H9 (cell line): ENCODE measurements at regions not wholly inside any gene's neighbourhood (a gene's known extent, or its start where the extent isn't known, plus 50 kb on each side); places are given as distances from the start of the nearest gene placed in this dataset.

Experiments
- DNase-seq: peaks from one replicate; pipeline ENCODE4 v3.0.0-alpha.2; 2017
- H2AFZ ChIP-seq: one replicate; pipeline ENCODE4 v1.6.1; 2013; ENCODE audit warnings: mild to moderate bottlenecking, low read length, control low read depth, moderate library complexity
- H2AK5ac ChIP-seq: 2 replicates; pipeline ENCODE4 v1.6.1; 2013; ENCODE audit warnings: low read length, control low read depth, mixed read lengths; ENCODE audit not compliant: insufficient read length
- H2BK120ac ChIP-seq: one replicate; pipeline ENCODE4 v1.6.1; 2013; ENCODE audit warnings: low read depth, mild to moderate bottlenecking, low read length, control low read depth, inconsistent platforms; ENCODE audit not compliant: poor library complexity, severe bottlenecking
- H2BK12ac ChIP-seq: 2 replicates; pipeline ENCODE4 v1.6.1; 2013; ENCODE audit warnings: low read length, control low read depth, mixed read lengths, low read depth; ENCODE audit not compliant: insufficient read length
- H2BK15ac ChIP-seq: 2 replicates; pipeline ENCODE4 v1.6.1; 2013; ENCODE audit warnings: low read depth, low read length, control low read depth
- H2BK20ac ChIP-seq: one replicate; pipeline ENCODE4 v1.6.1; 2013; ENCODE audit warnings: low read depth, mild to moderate bottlenecking, low read length, control low read depth, inconsistent platforms; ENCODE audit not compliant: poor library complexity, severe bottlenecking
- H2BK5ac ChIP-seq: 2 replicates; pipeline ENCODE4 v1.6.1; 2013; ENCODE audit warnings: low read length, control low read depth, mixed read lengths; ENCODE audit not compliant: insufficient read length
- H3K14ac ChIP-seq: 2 replicates; pipeline ENCODE4 v1.6.1; 2013; ENCODE audit warnings: low read length, control low read depth; ENCODE audit not compliant: insufficient read depth
- H3K18ac ChIP-seq: 2 replicates; pipeline ENCODE4 v1.6.1; 2013; ENCODE audit warnings: low read depth, mild to moderate bottlenecking, mixed read lengths, low read length, control low read depth; ENCODE audit not compliant: insufficient read length
- H3K23ac ChIP-seq: 2 replicates; pipeline ENCODE4 v1.6.1; 2013; ENCODE audit warnings: low read length, control low read depth, mixed read lengths, low read depth; ENCODE audit not compliant: insufficient read length
- H3K23me2 ChIP-seq: 2 replicates; pipeline ENCODE4 v1.6.1; 2013; ENCODE audit warnings: low read depth, mild to moderate bottlenecking, mixed read lengths, low read length, control low read depth; ENCODE audit not compliant: insufficient read length, poor library complexity, severe bottlenecking
- H3K27ac ChIP-seq: 2 replicates; pipeline ENCODE4 v1.5.1; 2013; ENCODE audit warnings: low read length, control low read depth, mixed read lengths, low read depth; ENCODE audit not compliant: insufficient read length
- H3K27me3 ChIP-seq: 2 replicates; pipeline ENCODE4 v1.6.1; 2013; ENCODE audit warnings: low read length, control low read depth, inconsistent platforms; ENCODE audit not compliant: insufficient read depth
- H3K4ac ChIP-seq: 2 replicates; pipeline ENCODE4 v1.6.1; 2013; ENCODE audit warnings: low read depth, mild to moderate bottlenecking, control low read depth, inconsistent platforms, low read length, moderate library complexity
- H3K4me1 ChIP-seq: 2 replicates; pipeline ENCODE4 v1.6.1; 2013; ENCODE audit warnings: low read length, control low read depth, inconsistent platforms; ENCODE audit not compliant: insufficient read depth
- H3K4me2 ChIP-seq: 2 replicates; pipeline ENCODE4 v1.6.1; 2013; ENCODE audit warnings: low read length, control low read depth, mixed read lengths; ENCODE audit not compliant: insufficient read length, insufficient read depth
- H3K56ac ChIP-seq: 2 replicates; pipeline ENCODE4 v1.6.1; 2013; ENCODE audit warnings: low read depth, mild to moderate bottlenecking, mixed read lengths, low read length, control low read depth; ENCODE audit not compliant: insufficient read length
- H3K79me1 ChIP-seq: 2 replicates; pipeline ENCODE4 v1.6.1; 2013; ENCODE audit warnings: low read depth, mild to moderate bottlenecking, moderate library complexity, low read length, control low read depth, inconsistent platforms; ENCODE audit not compliant: insufficient read depth, poor library complexity, severe bottlenecking
- H3K79me2 ChIP-seq: 2 replicates; pipeline ENCODE4 v1.6.1; 2013; ENCODE audit warnings: low read length, control low read depth, inconsistent platforms; ENCODE audit not compliant: insufficient read depth
- H3K9ac ChIP-seq: 2 replicates; pipeline ENCODE4 v1.6.1; 2013; ENCODE audit warnings: low read length, control low read depth, mixed read lengths; ENCODE audit not compliant: insufficient read length; ENCODE audit errors: extremely low read depth
- H3K9me3 ChIP-seq: one replicate; pipeline ENCODE4 v1.6.1; 2013; ENCODE audit warnings: low read depth, low read length, inconsistent platforms; ENCODE audit not compliant: control insufficient read depth
- H3T11ph ChIP-seq: one replicate; pipeline ENCODE4 v1.6.1; 2013; ENCODE audit warnings: mild to moderate bottlenecking, low read length, control low read depth, inconsistent platforms
- H4K20me1 ChIP-seq: one replicate; pipeline ENCODE4 v1.6.1; 2013; ENCODE audit not compliant: control insufficient read depth, insufficient read length, insufficient read depth
- H4K5ac ChIP-seq: 2 replicates; pipeline ENCODE4 v1.6.1; 2013; ENCODE audit warnings: low read depth, mild to moderate bottlenecking, mixed read lengths, low read length, control low read depth; ENCODE audit not compliant: insufficient read length
- H4K8ac ChIP-seq: replicated peaks from 2 replicates; pipeline ENCODE4 v1.6.1; 2013; ENCODE audit warnings: low read length, control low read depth, mixed read lengths, low read depth; ENCODE audit not compliant: insufficient read length
- H4K91ac ChIP-seq: 2 replicates; pipeline ENCODE4 v1.6.1; 2013; ENCODE audit warnings: low read depth, mild to moderate bottlenecking, moderate library complexity, mixed read lengths, low read length, control low read depth; ENCODE audit not compliant: insufficient read length
- H3K27ac Mint-ChIP-seq, 3 experiments: 2 replicates in 2 of 3; 3 replicates in 1 of 3; pipeline ENCODE4 v1.8.0; 2020 to 2021; ENCODE audit warnings: mixed read lengths in 3 of 3, mild to moderate bottlenecking in 1 of 3, moderate library complexity in 1 of 3
- H3K27me3 Mint-ChIP-seq: 2 replicates; pipeline ENCODE4 v1.8.0; 2021; ENCODE audit warnings: low read depth, mild to moderate bottlenecking, moderate library complexity, mixed read lengths
- H3K36me3 Mint-ChIP-seq, 3 experiments: 2 replicates in 2 of 3; 3 replicates in 1 of 3; pipeline ENCODE4 v1.8.0; 2020 to 2021; ENCODE audit warnings: low read depth in 3 of 3, mixed read lengths in 3 of 3; ENCODE audit not compliant: insufficient read depth in 1 of 3
- H3K4me1 Mint-ChIP-seq, 2 experiments: 2 replicates each; pipeline ENCODE4 v1.8.0; 2020; ENCODE audit warnings: mixed read lengths in 2 of 2
- H3K4me3 Mint-ChIP-seq, 2 experiments: 2 replicates in 1 of 2; 3 replicates in 1 of 2; pipeline ENCODE4 v1.8.0; 2020 to 2021; ENCODE audit warnings: mild to moderate bottlenecking in 2 of 2, mixed read lengths in 2 of 2, moderate library complexity in 1 of 2
- H3K9me3 Mint-ChIP-seq, 2 experiments: 2 replicates in 1 of 2; 3 replicates in 1 of 2; pipeline ENCODE4 v1.8.0; 2020; ENCODE audit warnings: mild to moderate bottlenecking in 2 of 2, mixed read lengths in 2 of 2, moderate library complexity in 1 of 2
- WGBS: extraction: QIAGEN DNeasy Blood & Tissue Kit; methylation state at CpG from one replicate; pipeline ENCODE4 v1.1.7; 2013; ENCODE audit warnings: missing lambda C conversion rate, low lambda C conversion rate, mixed read lengths; ENCODE audit not compliant: insufficient read length; ENCODE audit errors: extremely low coverage; 5-methylcytosine and 5-hydroxymethylcytosine counted together
- TF ChIP-seq, protein P1 (sequence below): fragments of 200-600 bp; sonication (generic); conservative IDR thresholded peaks from 3 replicates; pipeline ENCODE4 v1.8.0; 2021; ENCODE audit warnings: antibody characterized with exemption, mild to moderate bottlenecking

DNA sequence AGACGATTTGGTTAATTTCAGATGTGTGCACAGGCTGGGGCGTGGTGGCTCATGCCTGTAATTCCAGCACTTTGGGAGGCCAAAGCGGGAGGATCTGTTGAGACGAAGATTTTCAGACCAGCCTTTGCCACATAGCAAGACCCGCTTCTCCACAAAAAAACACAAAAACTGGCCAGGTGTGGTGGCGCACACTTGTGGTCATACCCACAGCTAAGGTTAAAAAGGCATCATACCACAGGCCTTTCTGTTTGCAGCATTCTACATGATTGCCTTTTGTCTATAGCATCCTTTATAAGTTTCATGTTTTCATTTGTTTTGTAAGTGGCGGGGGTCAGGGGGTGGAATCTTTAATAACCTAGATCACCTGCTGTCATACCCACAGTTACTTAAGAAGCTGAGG is 239.9 kb upstream of the NOX3 start:
- Histone ChIP-seq H3K79me2 (no peaks in the 10 kb centered on the region), H3K9ac (no peak overlapping the region), H3K27me3 (no peaks in the 10 kb centered on the region), H3K18ac (no peak overlapping the region), H3K4me1 (no peaks in the 10 kb centered on the region), H2BK15ac (no peak overlapping the region), H3K9me3 (no peaks in the 10 kb centered on the region), H4K8ac (no peak overlapping the region), H3K23ac (no peak overlapping the region), H2AK5ac (no peak overlapping the region), H3T11ph (no peak overlapping the region), H2BK5ac (no peak overlapping the region), H4K5ac (no peak overlapping the region), H3K4me2 (no peak overlapping the region), H2AFZ (no peak overlapping the region), H3K4ac (no peak overlapping the region), H4K91ac (no peak overlapping the region), H2BK20ac (no peak overlapping the region), H2BK12ac (no peak overlapping the region), H3K14ac (no peak overlapping the region), H3K56ac (no peak overlapping the region), H4K20me1 (no peaks in the 10 kb centered on the region), H2BK120ac (no peak overlapping the region), H3K23me2 (no peaks in the 10 kb centered on the region), H3K79me1 (no peaks in the 10 kb centered on the region), H3K27ac (no peak overlapping the region)
- no peaks in the 10 kb centered on the region for H3K9me3 Mint-ChIP-seq
- DNase-seq: no peak
- no CpG with 5 or more reads among the region's 7 CpGs for WGBS
- no peaks in the 10 kb centered on the region for H3K4me1 Mint-ChIP-seq
- H3K4me3 Mint-ChIP-seq: no peak overlapping the region
- TF ChIP-seq, protein P1, sequence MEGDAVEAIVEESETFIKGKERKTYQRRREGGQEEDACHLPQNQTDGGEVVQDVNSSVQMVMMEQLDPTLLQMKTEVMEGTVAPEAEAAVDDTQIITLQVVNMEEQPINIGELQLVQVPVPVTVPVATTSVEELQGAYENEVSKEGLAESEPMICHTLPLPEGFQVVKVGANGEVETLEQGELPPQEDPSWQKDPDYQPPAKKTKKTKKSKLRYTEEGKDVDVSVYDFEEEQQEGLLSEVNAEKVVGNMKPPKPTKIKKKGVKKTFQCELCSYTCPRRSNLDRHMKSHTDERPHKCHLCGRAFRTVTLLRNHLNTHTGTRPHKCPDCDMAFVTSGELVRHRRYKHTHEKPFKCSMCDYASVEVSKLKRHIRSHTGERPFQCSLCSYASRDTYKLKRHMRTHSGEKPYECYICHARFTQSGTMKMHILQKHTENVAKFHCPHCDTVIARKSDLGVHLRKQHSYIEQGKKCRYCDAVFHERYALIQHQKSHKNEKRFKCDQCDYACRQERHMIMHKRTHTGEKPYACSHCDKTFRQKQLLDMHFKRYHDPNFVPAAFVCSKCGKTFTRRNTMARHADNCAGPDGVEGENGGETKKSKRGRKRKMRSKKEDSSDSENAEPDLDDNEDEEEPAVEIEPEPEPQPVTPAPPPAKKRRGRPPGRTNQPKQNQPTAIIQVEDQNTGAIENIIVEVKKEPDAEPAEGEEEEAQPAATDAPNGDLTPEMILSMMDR: no peak
- H3K27me3 Mint-ChIP-seq: no peaks in the 10 kb centered on the region
- H3K27ac Mint-ChIP-seq: peak overlapping the region in 1 of 3 experiments; percentile 68; a peak in 1 of 7 replicates
- no peaks in the 10 kb centered on the region for H3K36me3 Mint-ChIP-seq
